K562 (cell line): ENCODE measurements at regions not wholly inside any gene's neighbourhood (a gene's known extent, or its start where the extent isn't known, plus 50 kb on each side); places are given as distances from the start of the nearest gene placed in this dataset.

Experiments
- RNF219 ChIP-seq: fragments of 250-450 bp; sonication (Bioruptor Pico); IDR thresholded peaks from 2 replicates; pipeline ENCODE4 v1.5.0; 2022; ENCODE audit warnings: mild to moderate bottlenecking
- TAF1 ChIP-seq: IDR thresholded peaks from 2 replicates; pipeline ENCODE4 v1.6.1; 2011; ENCODE audit warnings: mild to moderate bottlenecking, low read length, moderate library complexity; ENCODE audit not compliant: insufficient read depth, control insufficient read depth, severe bottlenecking; ENCODE audit errors: extremely low read depth
- ZBTB40 ChIP-seq, 2 experiments: fragments of 450-650 bp in 1 of 2; sonication (generic) in 1 of 2; formaldehyde crosslinking in 1 of 2; IDR thresholded peaks; 2 replicates each; pipeline versions ENCODE4 v1.7.1 to v1.9.0; 2016 to 2022; ENCODE audit warnings: inconsistent platforms in 1 of 2, mild to moderate bottlenecking in 1 of 2, missing genetic modification reagents in 1 of 2
- ZNF445 ChIP-seq: fragments of 250-450 bp; sonication (Bioruptor Pico); IDR thresholded peaks from 2 replicates; pipeline ENCODE4 v1.4.0; 2020; ENCODE audit warnings: low read depth, mild to moderate bottlenecking, moderate library complexity
- ZNF655 ChIP-seq: fragments of 250-450 bp; sonication (Bioruptor Pico); IDR thresholded peaks from 2 replicates; pipeline ENCODE4 v1.5.0; 2021

GRCh38 chr1:56355918-56356317, 223.4 kb downstream of the PLPP3 start (continued):
- TF ChIP-seq ZBTB40 (IDR thresholded peaks at IDR 0.05) (no peak), ZBTB40 (CRISPR knock-in tag; IDR thresholded peaks at IDR 0.05) (no peak), TAF1 (no peak), ZNF445 (CRISPR knock-in tag) (no peak), RNF219 (CRISPR knock-in tag) (no peak), ZNF655 (CRISPR knock-in tag) (no peak)
